SK-N-SH (cell line): ENCODE measurements at regions not wholly inside any gene's neighbourhood (a gene's known extent, or its start where the extent isn't known, plus 50 kb on each side); places are given as distances from the start of the nearest gene placed in this dataset.

ENCODE experiments used
- CHD2 ChIP-seq: fragments of 150-350 bp; IDR thresholded peaks from 2 replicates; pipeline ENCODE4 v1.6.1; 2018; ENCODE audit warnings: low read length; ENCODE audit not compliant: partially characterized antibody
- CTCF ChIP-seq: fragments of 200-600 bp; sonication (generic); IDR thresholded peaks from 2 replicates; pipeline ENCODE4 v1.6.1; 2017; ENCODE audit warnings: antibody characterized with exemption, mild to moderate bottlenecking, moderate library complexity
- EP300 ChIP-seq, 2 experiments: IDR thresholded peaks; 2 replicates each; pipeline versions ENCODE4 v1.4.0 to v1.6.1; 2012; ENCODE audit warnings: borderline replicate concordance in 1 of 2, low read depth in 1 of 2, low read length in 1 of 2
- GATA2 ChIP-seq: sonication (generic); formaldehyde crosslinking; IDR thresholded peaks from 2 replicates; pipeline ENCODE4 v1.5.0; 2020; ENCODE audit warnings: mild to moderate bottlenecking, missing genetic modification reagents
- POLR2AphosphoS5 ChIP-seq: IDR thresholded peaks from 2 replicates; pipeline ENCODE4 v1.6.1; 2012; ENCODE audit warnings: low read depth, low read length
- REST ChIP-seq: IDR thresholded peaks from 2 replicates; pipeline ENCODE4 v1.6.1; 2012; ENCODE audit warnings: mild to moderate bottlenecking, low read depth, low read length, moderate library complexity
- RXRA ChIP-seq: IDR thresholded peaks from 2 replicates; pipeline ENCODE4 v1.4.0; 2012; ENCODE audit warnings: low read depth, mild to moderate bottlenecking, borderline replicate concordance
- TCF12 ChIP-seq: IDR thresholded peaks from 2 replicates; pipeline ENCODE4 v1.4.0; 2012
- USF1 ChIP-seq: IDR thresholded peaks from 2 replicates; pipeline ENCODE4 v1.4.0; 2012; ENCODE audit warnings: low read depth, borderline replicate concordance
- YY1 ChIP-seq: IDR thresholded peaks from 2 replicates; pipeline ENCODE4 v1.4.0; 2012; ENCODE audit warnings: low read depth, mild to moderate bottlenecking
- TF ChIP-seq, protein P1 (sequence below): fragments of 150-350 bp; IDR thresholded peaks from 2 replicates; pipeline ENCODE4 v1.6.1; 2017; ENCODE audit warnings: antibody characterized with exemption, low read length, low read depth, borderline replicate concordance

GRCh38 chr17:70560471-70560870 is 391.1 kb downstream of the KCNJ2 start:
- TF ChIP-seq REST (no peak), CHD2 (no peak), YY1 (no peak), CTCF (no peak), RXRA (no peak), USF1 (no peak), TCF12 (no peak), EP300 (IDR thresholded peaks at IDR 0.05; ENCODE audit: borderline replicate concordance in 1 of 2, low read depth in 1 of 2, low read length in 1 of 2) (no peak), GATA2 (CRISPR knock-in tag) (no peak), POLR2AphosphoS5 (no peak)
- TF ChIP-seq, protein P1, sequence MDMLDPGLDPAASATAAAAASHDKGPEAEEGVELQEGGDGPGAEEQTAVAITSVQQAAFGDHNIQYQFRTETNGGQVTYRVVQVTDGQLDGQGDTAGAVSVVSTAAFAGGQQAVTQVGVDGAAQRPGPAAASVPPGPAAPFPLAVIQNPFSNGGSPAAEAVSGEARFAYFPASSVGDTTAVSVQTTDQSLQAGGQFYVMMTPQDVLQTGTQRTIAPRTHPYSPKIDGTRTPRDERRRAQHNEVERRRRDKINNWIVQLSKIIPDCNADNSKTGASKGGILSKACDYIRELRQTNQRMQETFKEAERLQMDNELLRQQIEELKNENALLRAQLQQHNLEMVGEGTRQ: no peak
